K562 (cell line): ENCODE measurements at regions not wholly inside any gene's neighbourhood (a gene's known extent, or its start where the extent isn't known, plus 50 kb on each side); places are given as distances from the start of the nearest gene placed in this dataset.

Experiments used
- ATAC-seq: fragments of 200-7000 bp; cut with Tn5 transposase; 3 replicates; pipeline ENCODE4 v1.9.1; 2020; ENCODE audit warnings: moderate library complexity
- BruUV-seq: library from RNA; stranded (reverse); fragments of 400-500 nt; replicated peaks from 2 replicates; lab custom pipeline; 2021; lab: Mats Ljungman, UMichigan
- CTCF ChIA-PET: fragments of 300-600 bp; formaldehyde crosslinking; extraction: SDS; loops from one replicate; lab custom pipeline; 2021; ENCODE audit warnings: low intra/inter-chr PET ratio; lab: Yijun Ruan, JAX
- POLR2A ChIA-PET: fragments of 300-600, 350-650 bp; sonication (Branson Sonifier 250); formaldehyde crosslinking; extraction: SDS; loops from one replicate; lab custom pipeline; 2021; ENCODE audit warnings: antibody characterized with exemption, inconsistent platforms; lab: Yijun Ruan, JAX
- DNase-seq, 4 experiments: peaks; one replicate each; pipeline versions ENCODE4 v3.0.0 to v3.0.0-alpha.2; 2011 to 2018; ENCODE audit warnings: low spot score in 3 of 4, mixed read lengths in 3 of 4; ENCODE audit errors: extremely low read depth in 1 of 4
- FAIRE-seq: peaks from 2 replicates; lab custom pipeline; 2011; peaks lifted over from hg19 to GRCh38; lab: Jason Lieb, UNC
- H2AFZ ChIP-seq: 2 replicates; pipeline ENCODE4 v1.6.0; 2011; ENCODE audit warnings: low read depth, low read length, control low read depth, inconsistent platforms
- H3K27ac ChIP-seq: fragments of 200-600 bp; 3 replicates; pipeline ENCODE4 v1.8.0; 2011; ENCODE audit warnings: low read depth, mild to moderate bottlenecking, control low read depth, inconsistent platforms, low read length, moderate library complexity, mixed read lengths; ENCODE audit errors: extremely low read depth
- H3K27me3 ChIP-seq, 2 experiments: fragments of 300-600 bp in 1 of 2; 2 replicates in 1 of 2; 3 replicates in 1 of 2; pipeline versions ENCODE4 v1.6.0 to v1.8.0; 2011; ENCODE audit warnings: inconsistent platforms in 2 of 2, low read length in 2 of 2, mild to moderate bottlenecking in 1 of 2, mixed read lengths in 1 of 2, moderate library complexity in 1 of 2; ENCODE audit not compliant: control insufficient read depth in 2 of 2, insufficient read depth in 2 of 2
- H3K36me3 ChIP-seq: fragments of 300-600 bp; 3 replicates; pipeline ENCODE4 v1.8.0; 2011; ENCODE audit warnings: mild to moderate bottlenecking, low read length, inconsistent platforms; ENCODE audit not compliant: control insufficient read depth, insufficient read depth
- H3K4me1 ChIP-seq, 2 experiments: fragments of 200-600 bp in 1 of 2; replicated peaks in 1 of 2; 2 replicates in 1 of 2; 3 replicates in 1 of 2; pipeline versions ENCODE4 v1.5.1 to v1.8.0; 2011; ENCODE audit warnings: inconsistent platforms in 2 of 2, low read length in 2 of 2, mild to moderate bottlenecking in 1 of 2, mixed read lengths in 1 of 2, moderate library complexity in 1 of 2; ENCODE audit not compliant: control insufficient read depth in 2 of 2, insufficient read depth in 2 of 2
- H3K4me2 ChIP-seq: 2 replicates; pipeline ENCODE4 v1.6.1; 2011; ENCODE audit warnings: low read length, control low read depth, inconsistent platforms, mixed read lengths; ENCODE audit not compliant: insufficient read depth
- H3K4me3 ChIP-seq: fragments of 200-600 bp; sonication (generic), shearing (Covaris generic); 2 replicates; pipeline ENCODE4 v1.5.1; 2016; ENCODE audit warnings: control low read depth, inconsistent platforms
- H3K79me2 ChIP-seq: fragments of 200-600 bp; 3 replicates; pipeline ENCODE4 v1.8.0; 2011; ENCODE audit warnings: low read length, inconsistent platforms; ENCODE audit not compliant: control insufficient read depth, insufficient read depth
- H3K9ac ChIP-seq, 2 experiments: 2 replicates each; pipeline versions ENCODE4 v1.6.0 to v1.6.1; 2011; ENCODE audit warnings: low read depth in 2 of 2, low read length in 2 of 2, control low read depth in 1 of 2, inconsistent platforms in 1 of 2, mild to moderate bottlenecking in 1 of 2, mixed read lengths in 1 of 2; ENCODE audit not compliant: insufficient read depth in 1 of 2
- H3K9me1 ChIP-seq: one replicate; pipeline ENCODE4 v1.6.0; 2011; ENCODE audit warnings: inconsistent platforms, mild to moderate bottlenecking, low read length, moderate library complexity; ENCODE audit not compliant: control insufficient read depth, insufficient read depth
- H3K9me3 ChIP-seq: replicated peaks from 2 replicates; pipeline ENCODE4 v1.5.1; 2011; ENCODE audit warnings: low read depth, low read length, inconsistent platforms; ENCODE audit not compliant: control insufficient read depth, insufficient read depth
- H4K20me1 ChIP-seq: replicated peaks from 2 replicates; pipeline ENCODE4 v1.6.1; 2011; ENCODE audit warnings: low read length, inconsistent platforms, mixed read lengths; ENCODE audit not compliant: control insufficient read depth, insufficient read depth
- CBFA2T3 ChIP-seq: fragments of 450-650 bp; IDR thresholded peaks from 2 replicates; pipeline ENCODE4 v1.6.1; 2017
- CXXC5 ChIP-seq: fragments of 250-450 bp; sonication (Bioruptor Pico); IDR thresholded peaks from 2 replicates; pipeline ENCODE4 v1.8.0; 2022; ENCODE audit warnings: inconsistent platforms, mild to moderate bottlenecking, moderate library complexity
- FOS ChIP-seq: IDR thresholded peaks from 3 replicates; pipeline ENCODE4 v1.6.1; 2011; ENCODE audit not compliant: insufficient read length; ENCODE audit errors: extremely low read depth
- FOXA3 ChIP-seq, 2 experiments: fragments of 450-650 bp in 1 of 2; sonication (generic) in 1 of 2; formaldehyde crosslinking; IDR thresholded peaks in 1 of 2; conservative IDR thresholded peaks in 1 of 2; 2 replicates each; pipeline versions ENCODE4 v1.4.0 to v1.8.0; 2020 to 2022; ENCODE audit warnings: mild to moderate bottlenecking in 2 of 2, missing genetic modification reagents in 1 of 2
- FOXO4 ChIP-seq: fragments of 450-650 bp; formaldehyde crosslinking; IDR thresholded peaks from 2 replicates; pipeline ENCODE4 v1.4.0; 2020; ENCODE audit warnings: mild to moderate bottlenecking, moderate library complexity
- KLF1 ChIP-seq: fragments of 450-650 bp; IDR thresholded peaks from 2 replicates; pipeline ENCODE4 v1.6.1; 2016; ENCODE audit warnings: missing genetic modification characterization, missing compliant biosample characterization
- ZNF740 ChIP-seq, 3 experiments: fragments of 200-800 bp in 1 of 3; sonication (Bioruptor generic) in 1 of 3; sonication (generic) in 1 of 3; formaldehyde crosslinking in 1 of 3; IDR thresholded peaks; 2 replicates each; pipeline versions ENCODE4 v1.6.1 to v1.8.0; 2016 to 2022; ENCODE audit warnings: mild to moderate bottlenecking in 2 of 3, missing compliant biosample characterization in 2 of 3, missing genetic modification characterization in 2 of 3, missing genetic modification reagents in 1 of 3
- ZNF764 ChIP-seq: fragments of 250-450 bp; sonication (Bioruptor Pico); IDR thresholded peaks from 2 replicates; pipeline ENCODE4 v1.4.0; 2020; ENCODE audit warnings: low read depth, mild to moderate bottlenecking, moderate library complexity
- WGBS: fragments of 100-300 bp; shearing (Covaris generic); methylation state at CpG from one replicate; pipeline ENCODE4 v1.1.6; 2016; ENCODE audit warnings: low coverage, mixed read lengths; ENCODE audit not compliant: insufficient coverage; ENCODE audit errors: missing lambda C conversion rate; 5-methylcytosine and 5-hydroxymethylcytosine counted together
- in situ Hi-C: fragments of 300-500 bp; cut with MboI; formaldehyde crosslinking; loops from 4 replicates; pipeline ENCODE4 v1.15.0; 2018; ENCODE audit warnings: inconsistent platforms, mixed read lengths
- intact Hi-C: fragments of 100-400 bp; cut with micrococcal nuclease; formaldehyde crosslinking; loops from 2 replicates; pipeline ENCODE4 v1.14.2; 2022

GRCh38 chr4:183388777-183389176 lies 55.7 kb upstream of the CDKN2AIP start:
- CTCF ChIA-PET: no interaction called here
- no peak overlapping the region for H3K4me2 ChIP-seq
- H3K9me1 ChIP-seq: no peaks in the 10 kb centered on the region
- TF ChIP-seq FOXA3 (CRISPR knock-in tag; conservative IDR thresholded peaks at IDR 0.05 in 1 of 2, IDR thresholded peaks at IDR 0.05 in 1 of 2) (no peak), KLF1 (tag) (no peak), CXXC5 (CRISPR knock-in tag) (no peak), FOXO4 (CRISPR knock-in tag) (no peak), ZNF740 (CRISPR knock-in tag; IDR thresholded peaks at IDR 0.05) (no peak), ZNF740 (tag; IDR thresholded peaks at IDR 0.05) (no peak), FOS (no peak), CBFA2T3 (no peak), ZNF764 (CRISPR knock-in tag) (no peak)
- 56% methylated on average over 6 of the region's 6 CpGs for WGBS
- POLR2A ChIA-PET: interaction anchor here (0.6 kb wide), 1 partner anchor 64 kb away, joined by 3 read pairs; no protein-coding TSS in a partner anchor
- no peaks in the 10 kb centered on the region for H3K27me3 ChIP-seq
- in situ Hi-C loops (no loop called here), intact Hi-C loops (no loop called here)
- H3K9ac ChIP-seq: no peak overlapping the region
- ATAC-seq (no peak), DNase-seq (no peak), FAIRE-seq (no peak)
- BruUV-seq: no TSS peak
- H3K4me3 ChIP-seq: no peak overlapping the region
- H3K27ac ChIP-seq: no peak overlapping the region
- H3K4me1 ChIP-seq: peaks cover 5 to 9% of the 10 kb centered on the region in 2 experiments; a peak in 2 of 5 replicates
- no peaks in the 10 kb centered on the region for H3K79me2 ChIP-seq
- peaks cover 3% of the 10 kb centered on the region; the same call in 1 of the 2 replicates for H3K9me3 ChIP-seq
- no peaks in the 10 kb centered on the region for H3K36me3 ChIP-seq
- H2AFZ ChIP-seq: peak overlapping the region; percentile 19; the same call in 1 of the 2 replicates
- no peaks in the 10 kb centered on the region for H4K20me1 ChIP-seq
